Suprapubic skin (tissue), 3 donors: ENCODE measurements at regions not wholly inside any gene's neighbourhood (a gene's known extent, or its start where the extent isn't known, plus 50 kb on each side); places are given as distances from the start of the nearest gene placed in this dataset.

Source experiments
- POLR2A ChIP-seq, 2 donors: fragments of 450-650 bp; IDR thresholded peaks; one replicate each; pipeline ENCODE4 v1.6.1; 2017; ENCODE audit warnings: antibody characterized with exemption in 2 of 2, mild to moderate bottlenecking in 2 of 2, moderate library complexity in 2 of 2
- TF ChIP-seq, protein P1 (sequence below), 2 donors: fragments of 200-600 bp in 1 of 2; fragments of 450-650 bp in 1 of 2; sonication (generic) in 1 of 2; IDR thresholded peaks; one replicate each; pipeline ENCODE4 v1.5.1; 2016 to 2019; ENCODE audit warnings: antibody characterized with exemption in 2 of 2, mild to moderate bottlenecking in 1 of 2, moderate library complexity in 1 of 2

GRCh38 chr9:16030528-16031185 is 477.8 kb downstream of the CCDC171 start:
- TF ChIP-seq, protein P1, sequence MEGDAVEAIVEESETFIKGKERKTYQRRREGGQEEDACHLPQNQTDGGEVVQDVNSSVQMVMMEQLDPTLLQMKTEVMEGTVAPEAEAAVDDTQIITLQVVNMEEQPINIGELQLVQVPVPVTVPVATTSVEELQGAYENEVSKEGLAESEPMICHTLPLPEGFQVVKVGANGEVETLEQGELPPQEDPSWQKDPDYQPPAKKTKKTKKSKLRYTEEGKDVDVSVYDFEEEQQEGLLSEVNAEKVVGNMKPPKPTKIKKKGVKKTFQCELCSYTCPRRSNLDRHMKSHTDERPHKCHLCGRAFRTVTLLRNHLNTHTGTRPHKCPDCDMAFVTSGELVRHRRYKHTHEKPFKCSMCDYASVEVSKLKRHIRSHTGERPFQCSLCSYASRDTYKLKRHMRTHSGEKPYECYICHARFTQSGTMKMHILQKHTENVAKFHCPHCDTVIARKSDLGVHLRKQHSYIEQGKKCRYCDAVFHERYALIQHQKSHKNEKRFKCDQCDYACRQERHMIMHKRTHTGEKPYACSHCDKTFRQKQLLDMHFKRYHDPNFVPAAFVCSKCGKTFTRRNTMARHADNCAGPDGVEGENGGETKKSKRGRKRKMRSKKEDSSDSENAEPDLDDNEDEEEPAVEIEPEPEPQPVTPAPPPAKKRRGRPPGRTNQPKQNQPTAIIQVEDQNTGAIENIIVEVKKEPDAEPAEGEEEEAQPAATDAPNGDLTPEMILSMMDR (IDR thresholded peaks at IDR 0.05): no peak
- TF ChIP-seq POLR2A (IDR thresholded peaks at IDR 0.05): no peak
